WTC11 (cell line): ENCODE measurements at regions not wholly inside any gene's neighbourhood (a gene's known extent, or its start where the extent isn't known, plus 50 kb on each side); places are given as distances from the start of the nearest gene placed in this dataset.

Source experiments
- ATAC-seq: fragments of 200-7000 bp; cut with Tn5 transposase; 2 replicates; pipeline ENCODE4 v1.10.0; 2021; ENCODE audit warnings: mild to moderate bottlenecking, moderate library complexity
- CTCF ChIA-PET: fragments of 300-600 bp; sonication (Branson Sonifier 250); formaldehyde crosslinking; loops from one replicate; lab custom pipeline; 2021; ENCODE audit warnings: antibody characterized with exemption; lab: Charles Lee
- POLR2A ChIA-PET: fragments of 350-600 bp; sonication (Branson Sonifier 250); formaldehyde crosslinking; loops from one replicate; lab custom pipeline; 2021; ENCODE audit warnings: antibody characterized with exemption; lab: Charles Lee
- DNase-seq: peaks from one replicate; pipeline ENCODE4 v3.0.0; 2021; ENCODE audit warnings: low spot score
- H3K27ac Mint-ChIP-seq: 2 replicates; pipeline ENCODE4 v1.8.0; 2021; ENCODE audit warnings: mixed read lengths
- H3K27me3 Mint-ChIP-seq: 2 replicates; pipeline ENCODE4 v1.8.0; 2021; ENCODE audit warnings: low read depth, mild to moderate bottlenecking, moderate library complexity, mixed read lengths
- H3K36me3 Mint-ChIP-seq: 2 replicates; pipeline ENCODE4 v1.8.0; 2021; ENCODE audit warnings: mixed read lengths
- H3K4me1 Mint-ChIP-seq: 2 replicates; pipeline ENCODE4 v1.8.0; 2022; ENCODE audit warnings: mixed read lengths
- H3K4me3 Mint-ChIP-seq: 2 replicates; pipeline ENCODE4 v1.8.0; 2021; ENCODE audit warnings: mild to moderate bottlenecking, moderate library complexity, mixed read lengths
- H3K9me3 Mint-ChIP-seq: 2 replicates; pipeline ENCODE4 v1.8.0; 2021; ENCODE audit warnings: mixed read lengths
- CREM ChIP-seq: sonication (generic); formaldehyde crosslinking; IDR thresholded peaks from 2 replicates; pipeline ENCODE4 v1.8.1; 2022; ENCODE audit warnings: mild to moderate bottlenecking, missing genetic modification reagents, moderate library complexity
- ESRRA ChIP-seq: sonication (generic); formaldehyde crosslinking; IDR thresholded peaks from 2 replicates; pipeline ENCODE4 v1.8.1; 2022; ENCODE audit warnings: mild to moderate bottlenecking, missing genetic modification reagents, borderline replicate concordance
- ETV6 ChIP-seq: sonication (generic); formaldehyde crosslinking; IDR thresholded peaks from 2 replicates; pipeline ENCODE4 v1.8.1; 2022; ENCODE audit warnings: mild to moderate bottlenecking, missing genetic modification reagents
- GABPB1 ChIP-seq: sonication (generic); formaldehyde crosslinking; IDR thresholded peaks from 2 replicates; pipeline ENCODE4 v1.8.1; 2023; ENCODE audit warnings: mild to moderate bottlenecking, missing genetic modification reagents
- HMGA2 ChIP-seq: fragments of 250-450 bp; sonication (Bioruptor Pico); IDR thresholded peaks from 2 replicates; pipeline ENCODE4 v1.4.0; 2021; ENCODE audit warnings: mild to moderate bottlenecking, moderate library complexity
- JAZF1 ChIP-seq: fragments of 250-450 bp; sonication (Bioruptor Pico); IDR thresholded peaks from 2 replicates; pipeline ENCODE4 v1.9.0; 2021; ENCODE audit warnings: moderate library complexity, mild to moderate bottlenecking, inconsistent platforms
- MXD4 ChIP-seq: fragments of 250-450 bp; sonication (Bioruptor Pico); IDR thresholded peaks from 2 replicates; pipeline ENCODE4 v1.8.0; 2021; ENCODE audit warnings: mild to moderate bottlenecking, moderate library complexity, borderline replicate concordance
- NFATC4 ChIP-seq: fragments of 250-450 bp; sonication (Bioruptor Pico); IDR thresholded peaks from 2 replicates; pipeline ENCODE4 v1.9.0; 2021; ENCODE audit warnings: mild to moderate bottlenecking
- NFYB ChIP-seq: sonication (generic); formaldehyde crosslinking; conservative IDR thresholded peaks from 2 replicates; pipeline ENCODE4 v1.8.0; 2022; ENCODE audit warnings: low read depth, missing genetic modification reagents
- ZNF138 ChIP-seq: sonication (generic); formaldehyde crosslinking; conservative IDR thresholded peaks from 2 replicates; pipeline ENCODE4 v1.8.1; 2022; ENCODE audit warnings: mild to moderate bottlenecking, moderate library complexity, missing genetic modification reagents
- ZNF263 ChIP-seq: sonication (generic); formaldehyde crosslinking; IDR thresholded peaks from 2 replicates; pipeline ENCODE4 v1.8.1; 2022; ENCODE audit warnings: low read depth, mild to moderate bottlenecking, moderate library complexity, missing genetic modification reagents
- ZNF416 ChIP-seq: fragments of 250-450 bp; sonication (Bioruptor Pico); IDR thresholded peaks from 2 replicates; pipeline ENCODE4 v1.9.0; 2021; ENCODE audit warnings: mild to moderate bottlenecking, inconsistent platforms
- TF ChIP-seq, protein P1 (sequence below): sonication (generic); formaldehyde crosslinking; IDR thresholded peaks from 2 replicates; pipeline ENCODE4 v1.8.1; 2022; ENCODE audit warnings: missing genetic modification reagents, borderline replicate concordance
- TF ChIP-seq, protein P2 (sequence below): fragments of 250-450 bp; sonication (Bioruptor Pico); IDR thresholded peaks from 2 replicates; pipeline ENCODE4 v1.9.0; 2021; ENCODE audit warnings: mild to moderate bottlenecking, borderline replicate concordance
- TF ChIP-seq, protein P3 (sequence below): fragments of 250-450 bp; sonication (Bioruptor Pico); IDR thresholded peaks from 2 replicates; pipeline ENCODE4 v1.9.0; 2021; ENCODE audit warnings: mild to moderate bottlenecking
- TF ChIP-seq, protein P4 (sequence below): sonication (generic); formaldehyde crosslinking; IDR thresholded peaks from 2 replicates; pipeline ENCODE4 v1.8.0; 2023; ENCODE audit warnings: missing genetic modification reagents
- TF ChIP-seq, protein P5 (sequence below): sonication (generic); formaldehyde crosslinking; IDR thresholded peaks from 2 replicates; pipeline ENCODE4 v1.8.0; 2023; ENCODE audit warnings: mild to moderate bottlenecking, missing genetic modification reagents
- TF ChIP-seq, protein P6 (sequence below): sonication (generic); formaldehyde crosslinking; IDR thresholded peaks from 2 replicates; pipeline ENCODE4 v1.8.1; 2023; ENCODE audit warnings: mild to moderate bottlenecking, missing genetic modification reagents, moderate library complexity

DNA sequence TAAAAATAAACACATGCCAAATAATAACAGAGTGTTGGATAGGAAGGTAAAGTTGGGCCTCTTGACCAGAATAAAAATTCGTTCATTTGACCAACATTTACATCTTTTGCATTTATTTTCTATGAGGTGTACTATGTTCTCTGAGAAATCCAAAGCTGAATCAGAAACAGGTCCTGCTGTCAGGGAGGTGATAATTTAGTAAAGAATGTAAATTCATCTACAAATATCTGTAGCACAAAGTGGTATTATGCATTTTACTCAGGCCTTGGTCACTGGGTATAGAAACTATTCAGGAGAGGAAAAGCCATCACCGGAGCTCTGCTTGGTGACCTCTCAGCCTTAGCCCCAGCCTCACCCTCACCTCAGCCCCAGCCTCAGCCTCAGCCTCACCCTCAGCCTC, 208.9 kb downstream of the SPP2 start (continued):
- TF ChIP-seq, protein P1, sequence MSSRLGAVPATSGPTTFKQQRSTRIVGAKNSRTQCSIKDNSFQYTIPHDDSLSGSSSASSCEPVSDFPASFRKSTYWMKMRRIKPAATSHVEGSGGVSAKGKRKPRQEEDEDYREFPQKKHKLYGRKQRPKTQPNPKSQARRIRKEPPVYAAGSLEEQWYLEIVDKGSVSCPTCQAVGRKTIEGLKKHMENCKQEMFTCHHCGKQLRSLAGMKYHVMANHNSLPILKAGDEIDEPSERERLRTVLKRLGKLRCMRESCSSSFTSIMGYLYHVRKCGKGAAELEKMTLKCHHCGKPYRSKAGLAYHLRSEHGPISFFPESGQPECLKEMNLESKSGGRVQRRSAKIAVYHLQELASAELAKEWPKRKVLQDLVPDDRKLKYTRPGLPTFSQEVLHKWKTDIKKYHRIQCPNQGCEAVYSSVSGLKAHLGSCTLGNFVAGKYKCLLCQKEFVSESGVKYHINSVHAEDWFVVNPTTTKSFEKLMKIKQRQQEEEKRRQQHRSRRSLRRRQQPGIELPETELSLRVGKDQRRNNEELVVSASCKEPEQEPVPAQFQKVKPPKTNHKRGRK (CRISPR knock-in tag), result no peak
- TF ChIP-seq ZNF416 (CRISPR knock-in tag) (no peak), ZNF138 (CRISPR knock-in tag) (no peak), NFYB (CRISPR knock-in tag) (no peak), CREM (CRISPR knock-in tag) (no peak), ETV6 (CRISPR knock-in tag) (no peak), ESRRA (no peak)
- TF ChIP-seq, protein P2, sequence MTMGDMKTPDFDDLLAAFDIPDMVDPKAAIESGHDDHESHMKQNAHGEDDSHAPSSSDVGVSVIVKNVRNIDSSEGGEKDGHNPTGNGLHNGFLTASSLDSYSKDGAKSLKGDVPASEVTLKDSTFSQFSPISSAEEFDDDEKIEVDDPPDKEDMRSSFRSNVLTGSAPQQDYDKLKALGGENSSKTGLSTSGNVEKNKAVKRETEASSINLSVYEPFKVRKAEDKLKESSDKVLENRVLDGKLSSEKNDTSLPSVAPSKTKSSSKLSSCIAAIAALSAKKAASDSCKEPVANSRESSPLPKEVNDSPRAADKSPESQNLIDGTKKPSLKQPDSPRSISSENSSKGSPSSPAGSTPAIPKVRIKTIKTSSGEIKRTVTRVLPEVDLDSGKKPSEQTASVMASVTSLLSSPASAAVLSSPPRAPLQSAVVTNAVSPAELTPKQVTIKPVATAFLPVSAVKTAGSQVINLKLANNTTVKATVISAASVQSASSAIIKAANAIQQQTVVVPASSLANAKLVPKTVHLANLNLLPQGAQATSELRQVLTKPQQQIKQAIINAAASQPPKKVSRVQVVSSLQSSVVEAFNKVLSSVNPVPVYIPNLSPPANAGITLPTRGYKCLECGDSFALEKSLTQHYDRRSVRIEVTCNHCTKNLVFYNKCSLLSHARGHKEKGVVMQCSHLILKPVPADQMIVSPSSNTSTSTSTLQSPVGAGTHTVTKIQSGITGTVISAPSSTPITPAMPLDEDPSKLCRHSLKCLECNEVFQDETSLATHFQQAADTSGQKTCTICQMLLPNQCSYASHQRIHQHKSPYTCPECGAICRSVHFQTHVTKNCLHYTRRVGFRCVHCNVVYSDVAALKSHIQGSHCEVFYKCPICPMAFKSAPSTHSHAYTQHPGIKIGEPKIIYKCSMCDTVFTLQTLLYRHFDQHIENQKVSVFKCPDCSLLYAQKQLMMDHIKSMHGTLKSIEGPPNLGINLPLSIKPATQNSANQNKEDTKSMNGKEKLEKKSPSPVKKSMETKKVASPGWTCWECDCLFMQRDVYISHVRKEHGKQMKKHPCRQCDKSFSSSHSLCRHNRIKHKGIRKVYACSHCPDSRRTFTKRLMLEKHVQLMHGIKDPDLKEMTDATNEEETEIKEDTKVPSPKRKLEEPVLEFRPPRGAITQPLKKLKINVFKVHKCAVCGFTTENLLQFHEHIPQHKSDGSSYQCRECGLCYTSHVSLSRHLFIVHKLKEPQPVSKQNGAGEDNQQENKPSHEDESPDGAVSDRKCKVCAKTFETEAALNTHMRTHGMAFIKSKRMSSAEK (CRISPR knock-in tag), result no peak

DNA sequence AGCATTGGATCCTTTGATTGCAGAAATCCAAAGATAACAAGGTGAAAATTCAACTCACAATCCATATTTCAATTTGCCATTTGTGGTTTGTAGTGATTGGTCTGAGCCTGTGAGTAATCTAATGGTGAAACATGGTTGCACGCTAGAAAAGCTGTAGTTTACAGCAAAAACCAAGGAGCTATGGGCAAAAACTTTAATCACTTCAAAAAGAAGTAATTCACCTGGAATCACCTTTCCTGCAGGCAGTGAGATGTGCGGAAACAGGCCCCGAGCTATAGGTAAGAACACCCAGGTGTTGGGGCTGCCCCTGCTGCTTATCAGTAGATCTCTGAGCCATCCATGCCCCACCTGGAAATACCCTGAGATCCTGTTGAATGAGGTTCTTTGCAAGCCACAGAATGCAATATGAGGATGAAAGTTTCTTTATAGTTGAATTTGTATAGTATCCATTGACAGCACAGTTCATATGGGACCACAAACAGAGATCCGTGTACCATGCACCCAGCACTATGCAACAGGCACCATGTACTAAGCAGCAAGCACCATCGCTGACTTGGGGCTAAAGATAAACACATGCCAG, 208.2 kb downstream of the SPP2 start:
- CTCF ChIA-PET, result interaction anchor here (0.8 to 1.0 kb wide), 2 partner anchors 287 to 353 kb away, joined by 3 read pairs; no protein-coding TSS in a partner anchor
- Mint-ChIP-seq H3K4me1 (peaks cover 4% of the 10 kb centered on the region), H3K9me3 (peaks cover 11% of the 10 kb centered on the region), H3K4me3 (no peak overlapping the region), H3K27ac (no peak overlapping the region), H3K27me3 (no peaks in the 10 kb centered on the region; the same call in 1 of the 2 replicates)
- POLR2A ChIA-PET, result interaction anchor here (0.7 kb wide), 1 partner anchor 239 kb away, joined by 3 read pairs; no protein-coding TSS in a partner anchor
- no peak for DNase-seq
- no peak for ATAC-seq
- TF ChIP-seq GABPB1 (no peak), ZNF138 (CRISPR knock-in tag) (no peak), MXD4 (no peak), HMGA2 (CRISPR knock-in tag) (no peak), JAZF1 (CRISPR knock-in tag) (no peak), ZNF263 (no peak), NFATC4 (no peak)
- TF ChIP-seq, protein P3, sequence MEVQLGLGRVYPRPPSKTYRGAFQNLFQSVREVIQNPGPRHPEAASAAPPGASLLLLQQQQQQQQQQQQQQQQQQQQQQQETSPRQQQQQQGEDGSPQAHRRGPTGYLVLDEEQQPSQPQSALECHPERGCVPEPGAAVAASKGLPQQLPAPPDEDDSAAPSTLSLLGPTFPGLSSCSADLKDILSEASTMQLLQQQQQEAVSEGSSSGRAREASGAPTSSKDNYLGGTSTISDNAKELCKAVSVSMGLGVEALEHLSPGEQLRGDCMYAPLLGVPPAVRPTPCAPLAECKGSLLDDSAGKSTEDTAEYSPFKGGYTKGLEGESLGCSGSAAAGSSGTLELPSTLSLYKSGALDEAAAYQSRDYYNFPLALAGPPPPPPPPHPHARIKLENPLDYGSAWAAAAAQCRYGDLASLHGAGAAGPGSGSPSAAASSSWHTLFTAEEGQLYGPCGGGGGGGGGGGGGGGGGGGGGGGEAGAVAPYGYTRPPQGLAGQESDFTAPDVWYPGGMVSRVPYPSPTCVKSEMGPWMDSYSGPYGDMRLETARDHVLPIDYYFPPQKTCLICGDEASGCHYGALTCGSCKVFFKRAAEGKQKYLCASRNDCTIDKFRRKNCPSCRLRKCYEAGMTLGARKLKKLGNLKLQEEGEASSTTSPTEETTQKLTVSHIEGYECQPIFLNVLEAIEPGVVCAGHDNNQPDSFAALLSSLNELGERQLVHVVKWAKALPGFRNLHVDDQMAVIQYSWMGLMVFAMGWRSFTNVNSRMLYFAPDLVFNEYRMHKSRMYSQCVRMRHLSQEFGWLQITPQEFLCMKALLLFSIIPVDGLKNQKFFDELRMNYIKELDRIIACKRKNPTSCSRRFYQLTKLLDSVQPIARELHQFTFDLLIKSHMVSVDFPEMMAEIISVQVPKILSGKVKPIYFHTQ (CRISPR knock-in tag), result no peak
- TF ChIP-seq, protein P4, sequence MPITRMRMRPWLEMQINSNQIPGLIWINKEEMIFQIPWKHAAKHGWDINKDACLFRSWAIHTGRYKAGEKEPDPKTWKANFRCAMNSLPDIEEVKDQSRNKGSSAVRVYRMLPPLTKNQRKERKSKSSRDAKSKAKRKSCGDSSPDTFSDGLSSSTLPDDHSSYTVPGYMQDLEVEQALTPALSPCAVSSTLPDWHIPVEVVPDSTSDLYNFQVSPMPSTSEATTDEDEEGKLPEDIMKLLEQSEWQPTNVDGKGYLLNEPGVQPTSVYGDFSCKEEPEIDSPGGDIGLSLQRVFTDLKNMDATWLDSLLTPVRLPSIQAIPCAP (CRISPR knock-in tag), result no peak
- TF ChIP-seq, protein P5, sequence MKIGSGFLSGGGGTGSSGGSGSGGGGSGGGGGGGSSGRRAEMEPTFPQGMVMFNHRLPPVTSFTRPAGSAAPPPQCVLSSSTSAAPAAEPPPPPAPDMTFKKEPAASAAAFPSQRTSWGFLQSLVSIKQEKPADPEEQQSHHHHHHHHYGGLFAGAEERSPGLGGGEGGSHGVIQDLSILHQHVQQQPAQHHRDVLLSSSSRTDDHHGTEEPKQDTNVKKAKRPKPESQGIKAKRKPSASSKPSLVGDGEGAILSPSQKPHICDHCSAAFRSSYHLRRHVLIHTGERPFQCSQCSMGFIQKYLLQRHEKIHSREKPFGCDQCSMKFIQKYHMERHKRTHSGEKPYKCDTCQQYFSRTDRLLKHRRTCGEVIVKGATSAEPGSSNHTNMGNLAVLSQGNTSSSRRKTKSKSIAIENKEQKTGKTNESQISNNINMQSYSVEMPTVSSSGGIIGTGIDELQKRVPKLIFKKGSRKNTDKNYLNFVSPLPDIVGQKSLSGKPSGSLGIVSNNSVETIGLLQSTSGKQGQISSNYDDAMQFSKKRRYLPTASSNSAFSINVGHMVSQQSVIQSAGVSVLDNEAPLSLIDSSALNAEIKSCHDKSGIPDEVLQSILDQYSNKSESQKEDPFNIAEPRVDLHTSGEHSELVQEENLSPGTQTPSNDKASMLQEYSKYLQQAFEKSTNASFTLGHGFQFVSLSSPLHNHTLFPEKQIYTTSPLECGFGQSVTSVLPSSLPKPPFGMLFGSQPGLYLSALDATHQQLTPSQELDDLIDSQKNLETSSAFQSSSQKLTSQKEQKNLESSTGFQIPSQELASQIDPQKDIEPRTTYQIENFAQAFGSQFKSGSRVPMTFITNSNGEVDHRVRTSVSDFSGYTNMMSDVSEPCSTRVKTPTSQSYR (CRISPR knock-in tag), result no peak
- TF ChIP-seq, protein P6, sequence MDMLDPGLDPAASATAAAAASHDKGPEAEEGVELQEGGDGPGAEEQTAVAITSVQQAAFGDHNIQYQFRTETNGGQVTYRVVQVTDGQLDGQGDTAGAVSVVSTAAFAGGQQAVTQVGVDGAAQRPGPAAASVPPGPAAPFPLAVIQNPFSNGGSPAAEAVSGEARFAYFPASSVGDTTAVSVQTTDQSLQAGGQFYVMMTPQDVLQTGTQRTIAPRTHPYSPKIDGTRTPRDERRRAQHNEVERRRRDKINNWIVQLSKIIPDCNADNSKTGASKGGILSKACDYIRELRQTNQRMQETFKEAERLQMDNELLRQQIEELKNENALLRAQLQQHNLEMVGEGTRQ, result no peak
- TF ChIP-seq, all 79 proteins: peak for 0
- H3K36me3 Mint-ChIP-seq, result no peaks in the 10 kb centered on the region
